Gastroesophageal sphincter (tissue), 3 donors: ENCODE measurements at regions not wholly inside any gene's neighbourhood (a gene's known extent, or its start where the extent isn't known, plus 50 kb on each side); places are given as distances from the start of the nearest gene placed in this dataset.

Experiments used
- CTCF ChIP-seq, 4 experiments: fragments of 200-600 bp in 2 of 4; fragments of 450-650 bp in 2 of 4; sonication (generic) in 1 of 4; IDR thresholded peaks; one replicate each; pipeline ENCODE4 v1.5.1; 2017 to 2019; ENCODE audit warnings: antibody characterized with exemption in 4 of 4, mild to moderate bottlenecking in 2 of 4, moderate library complexity in 2 of 4
- EP300 ChIP-seq: sonication (generic); formaldehyde crosslinking; IDR thresholded peaks from one replicate; pipeline ENCODE4 v1.6.1; 2017; ENCODE audit warnings: antibody characterized with exemption, mild to moderate bottlenecking

- no peak for TF ChIP-seq CTCF (IDR thresholded peaks at IDR 0.05)
- TF ChIP-seq EP300: no peak
These were observed 77.5 kb downstream of the MAIP1 start for GRCh38 chr2:200032895-200033294.
